ENCODE measurements at regions not wholly inside any gene's neighbourhood (a gene's known extent, or its start where the extent isn't known, plus 50 kb on each side); places are given as distances from the start of the nearest gene placed in this dataset.

DNA sequence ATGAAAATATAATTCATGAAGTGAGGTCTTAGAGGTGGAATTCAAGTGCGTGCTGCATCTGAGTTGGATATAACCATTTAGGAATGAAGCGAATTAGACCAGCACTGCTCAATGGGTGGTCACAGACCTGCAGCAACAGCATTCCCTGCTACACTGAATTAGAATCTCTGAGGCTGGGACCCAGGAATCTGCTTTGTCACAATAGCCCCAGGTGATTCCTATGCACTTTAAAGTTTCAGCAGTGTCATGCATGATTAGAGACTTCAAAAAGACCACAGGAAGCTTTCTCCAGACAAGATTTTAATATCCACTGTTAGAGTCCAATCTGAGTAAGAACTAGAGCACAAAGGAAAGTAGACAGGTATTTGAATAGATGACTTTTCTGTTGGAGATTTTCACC lies 352.8 kb upstream of the VSTM2A start:
- TF ChIP-seq, protein P1, sequence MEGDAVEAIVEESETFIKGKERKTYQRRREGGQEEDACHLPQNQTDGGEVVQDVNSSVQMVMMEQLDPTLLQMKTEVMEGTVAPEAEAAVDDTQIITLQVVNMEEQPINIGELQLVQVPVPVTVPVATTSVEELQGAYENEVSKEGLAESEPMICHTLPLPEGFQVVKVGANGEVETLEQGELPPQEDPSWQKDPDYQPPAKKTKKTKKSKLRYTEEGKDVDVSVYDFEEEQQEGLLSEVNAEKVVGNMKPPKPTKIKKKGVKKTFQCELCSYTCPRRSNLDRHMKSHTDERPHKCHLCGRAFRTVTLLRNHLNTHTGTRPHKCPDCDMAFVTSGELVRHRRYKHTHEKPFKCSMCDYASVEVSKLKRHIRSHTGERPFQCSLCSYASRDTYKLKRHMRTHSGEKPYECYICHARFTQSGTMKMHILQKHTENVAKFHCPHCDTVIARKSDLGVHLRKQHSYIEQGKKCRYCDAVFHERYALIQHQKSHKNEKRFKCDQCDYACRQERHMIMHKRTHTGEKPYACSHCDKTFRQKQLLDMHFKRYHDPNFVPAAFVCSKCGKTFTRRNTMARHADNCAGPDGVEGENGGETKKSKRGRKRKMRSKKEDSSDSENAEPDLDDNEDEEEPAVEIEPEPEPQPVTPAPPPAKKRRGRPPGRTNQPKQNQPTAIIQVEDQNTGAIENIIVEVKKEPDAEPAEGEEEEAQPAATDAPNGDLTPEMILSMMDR (conservative IDR thresholded peaks at IDR 0.05): no peak
- TF ChIP-seq EZH2 (IDR thresholded peaks at IDR 0.05; ENCODE audit: low read depth): no peak
